ENCODE measurements at regions not wholly inside any gene's neighbourhood (a gene's known extent, or its start where the extent isn't known, plus 50 kb on each side); places are given as distances from the start of the nearest gene placed in this dataset.

DNA sequence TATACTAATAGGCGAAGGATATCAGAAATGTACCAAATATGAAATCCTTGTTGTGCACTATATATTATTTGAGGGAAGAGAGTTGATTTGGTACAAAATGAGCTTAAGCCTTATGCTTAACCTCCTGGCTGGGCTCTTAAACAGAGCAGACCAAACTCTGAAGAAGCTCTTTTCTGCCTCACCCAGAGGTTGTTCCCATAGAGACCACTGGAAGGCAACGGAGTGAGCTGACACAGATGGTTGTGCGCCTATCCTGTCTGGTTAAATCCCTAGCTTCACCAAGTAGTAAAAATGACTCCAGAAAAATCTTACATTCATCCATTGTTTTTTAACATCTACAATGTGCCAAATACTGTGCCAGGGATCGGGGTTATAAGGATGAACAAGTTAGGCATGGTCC is 55.9 kb upstream of the NOL4 start:
- TF ChIP-seq POLR2AphosphoS5 (IDR thresholded peaks at IDR 0.05; ENCODE audit: low read depth, low read length) (no peak), POLR2A (IDR thresholded peaks at IDR 0.05; ENCODE audit: low read depth, low read length) (no peak), TAF1 (IDR thresholded peaks at IDR 0.05; ENCODE audit: borderline replicate concordance, low read depth, low read length) (no peak)

All from GM12892 (cell line).